K562 (cell line): ENCODE measurements at regions not wholly inside any gene's neighbourhood (a gene's known extent, or its start where the extent isn't known, plus 50 kb on each side); places are given as distances from the start of the nearest gene placed in this dataset.

Experiments used
- ATAC-seq: fragments of 200-7000 bp; cut with Tn5 transposase; 3 replicates; pipeline ENCODE4 v1.9.1; 2020; ENCODE audit warnings: moderate library complexity
- BruUV-seq: library from RNA; stranded (reverse); fragments of 400-500 nt; replicated peaks from 2 replicates; lab custom pipeline; 2021; lab: Mats Ljungman, UMichigan
- CTCF ChIA-PET: fragments of 300-600 bp; formaldehyde crosslinking; extraction: SDS; loops from one replicate; lab custom pipeline; 2021; ENCODE audit warnings: low intra/inter-chr PET ratio; lab: Yijun Ruan, JAX
- POLR2A ChIA-PET: fragments of 300-600, 350-650 bp; sonication (Branson Sonifier 250); formaldehyde crosslinking; extraction: SDS; loops from one replicate; lab custom pipeline; 2021; ENCODE audit warnings: antibody characterized with exemption, inconsistent platforms; lab: Yijun Ruan, JAX
- DNase-seq, 4 experiments: peaks; one replicate each; pipeline versions ENCODE4 v3.0.0 to v3.0.0-alpha.2; 2011 to 2018; ENCODE audit warnings: low spot score in 3 of 4, mixed read lengths in 3 of 4; ENCODE audit errors: extremely low read depth in 1 of 4
- FAIRE-seq: peaks from 2 replicates; lab custom pipeline; 2011; peaks lifted over from hg19 to GRCh38; lab: Jason Lieb, UNC
- H2AFZ ChIP-seq: 2 replicates; pipeline ENCODE4 v1.6.0; 2011; ENCODE audit warnings: low read depth, low read length, control low read depth, inconsistent platforms
- H3K27ac ChIP-seq: fragments of 200-600 bp; 3 replicates; pipeline ENCODE4 v1.8.0; 2011; ENCODE audit warnings: low read depth, mild to moderate bottlenecking, control low read depth, inconsistent platforms, low read length, moderate library complexity, mixed read lengths; ENCODE audit errors: extremely low read depth
- H3K27me3 ChIP-seq, 2 experiments: fragments of 300-600 bp in 1 of 2; 2 replicates in 1 of 2; 3 replicates in 1 of 2; pipeline versions ENCODE4 v1.6.0 to v1.8.0; 2011; ENCODE audit warnings: inconsistent platforms in 2 of 2, low read length in 2 of 2, mild to moderate bottlenecking in 1 of 2, mixed read lengths in 1 of 2, moderate library complexity in 1 of 2; ENCODE audit not compliant: control insufficient read depth in 2 of 2, insufficient read depth in 2 of 2
- H3K36me3 ChIP-seq: fragments of 300-600 bp; 3 replicates; pipeline ENCODE4 v1.8.0; 2011; ENCODE audit warnings: mild to moderate bottlenecking, low read length, inconsistent platforms; ENCODE audit not compliant: control insufficient read depth, insufficient read depth
- H3K4me1 ChIP-seq, 2 experiments: fragments of 200-600 bp in 1 of 2; replicated peaks in 1 of 2; 2 replicates in 1 of 2; 3 replicates in 1 of 2; pipeline versions ENCODE4 v1.5.1 to v1.8.0; 2011; ENCODE audit warnings: inconsistent platforms in 2 of 2, low read length in 2 of 2, mild to moderate bottlenecking in 1 of 2, mixed read lengths in 1 of 2, moderate library complexity in 1 of 2; ENCODE audit not compliant: control insufficient read depth in 2 of 2, insufficient read depth in 2 of 2
- H3K4me2 ChIP-seq: 2 replicates; pipeline ENCODE4 v1.6.1; 2011; ENCODE audit warnings: low read length, control low read depth, inconsistent platforms, mixed read lengths; ENCODE audit not compliant: insufficient read depth
- H3K4me3 ChIP-seq: fragments of 200-600 bp; sonication (generic), shearing (Covaris generic); 2 replicates; pipeline ENCODE4 v1.5.1; 2016; ENCODE audit warnings: control low read depth, inconsistent platforms
- H3K79me2 ChIP-seq: fragments of 200-600 bp; 3 replicates; pipeline ENCODE4 v1.8.0; 2011; ENCODE audit warnings: low read length, inconsistent platforms; ENCODE audit not compliant: control insufficient read depth, insufficient read depth
- H3K9ac ChIP-seq, 2 experiments: 2 replicates each; pipeline versions ENCODE4 v1.6.0 to v1.6.1; 2011; ENCODE audit warnings: low read depth in 2 of 2, low read length in 2 of 2, control low read depth in 1 of 2, inconsistent platforms in 1 of 2, mild to moderate bottlenecking in 1 of 2, mixed read lengths in 1 of 2; ENCODE audit not compliant: insufficient read depth in 1 of 2
- H3K9me1 ChIP-seq: one replicate; pipeline ENCODE4 v1.6.0; 2011; ENCODE audit warnings: inconsistent platforms, mild to moderate bottlenecking, low read length, moderate library complexity; ENCODE audit not compliant: control insufficient read depth, insufficient read depth
- H3K9me3 ChIP-seq: replicated peaks from 2 replicates; pipeline ENCODE4 v1.5.1; 2011; ENCODE audit warnings: low read depth, low read length, inconsistent platforms; ENCODE audit not compliant: control insufficient read depth, insufficient read depth
- H4K20me1 ChIP-seq: replicated peaks from 2 replicates; pipeline ENCODE4 v1.6.1; 2011; ENCODE audit warnings: low read length, inconsistent platforms, mixed read lengths; ENCODE audit not compliant: control insufficient read depth, insufficient read depth
- CCAR2 ChIP-seq: fragments of 200-400 bp; formaldehyde crosslinking; IDR thresholded peaks from 2 replicates; pipeline ENCODE4 v1.6.1; 2017; ENCODE audit warnings: mild to moderate bottlenecking, low read depth, low read length
- E4F1 ChIP-seq: fragments of 250-450 bp; sonication (Bioruptor Pico); IDR thresholded peaks from 2 replicates; pipeline ENCODE4 v1.5.0; 2021; ENCODE audit warnings: mild to moderate bottlenecking, borderline replicate concordance
- ELF2 ChIP-seq: fragments of 250-450 bp; sonication (Bioruptor Pico); IDR thresholded peaks from 2 replicates; pipeline ENCODE4 v1.5.0; 2021; ENCODE audit warnings: mild to moderate bottlenecking
- ELK3 ChIP-seq: fragments of 450-650 bp; formaldehyde crosslinking; IDR thresholded peaks from 2 replicates; pipeline ENCODE4 v1.4.0; 2020; ENCODE audit warnings: mild to moderate bottlenecking
- ETS2 ChIP-seq: IDR thresholded peaks from 2 replicates; pipeline ENCODE4 v1.6.1; 2016; ENCODE audit warnings: borderline replicate concordance, missing genetic modification characterization, mild to moderate bottlenecking, moderate library complexity, missing compliant biosample characterization; ENCODE audit not compliant: poor library complexity, severe bottlenecking
- HDAC1 ChIP-seq, 2 experiments: fragments of 450-650 bp; IDR thresholded peaks; 2 replicates each; pipeline ENCODE4 v1.6.1; 2016 to 2017; ENCODE audit warnings: inconsistent platforms in 1 of 2, mild to moderate bottlenecking in 1 of 2, moderate library complexity in 1 of 2
- HNRNPL ChIP-seq: fragments of 200-400 bp; formaldehyde crosslinking; IDR thresholded peaks from 2 replicates; pipeline ENCODE4 v1.6.1; 2017; ENCODE audit warnings: low read depth, mild to moderate bottlenecking, low read length
- IFI16 ChIP-seq: fragments of 250-450 bp; sonication (Bioruptor Pico); IDR thresholded peaks from 2 replicates; pipeline ENCODE4 v2.1.2; 2022; ENCODE audit warnings: mild to moderate bottlenecking, inconsistent platforms
- JUN ChIP-seq, 2 experiments: sonication (generic) in 1 of 2; formaldehyde crosslinking in 1 of 2; IDR thresholded peaks; 2 replicates each; pipeline versions ENCODE4 v1.6.1 to v1.8.0; 2012 to 2022; ENCODE audit warnings: borderline replicate concordance in 2 of 2, mild to moderate bottlenecking in 2 of 2, improper control_type of control experiment in 1 of 2, low read depth in 1 of 2, low read length in 1 of 2, missing genetic modification reagents in 1 of 2
- MYNN ChIP-seq, 2 experiments: sonication (generic); formaldehyde crosslinking in 1 of 2; IDR thresholded peaks; 2 replicates each; pipeline versions ENCODE4 v1.5.0 to v1.6.1; 2016 to 2020; ENCODE audit warnings: antibody characterized with exemption in 1 of 2, missing genetic modification reagents in 1 of 2
- NFXL1 ChIP-seq: fragments of 450-650 bp; formaldehyde crosslinking; IDR thresholded peaks from 2 replicates; pipeline ENCODE4 v1.4.0; 2021; ENCODE audit warnings: mild to moderate bottlenecking
- POLR2AphosphoS2 ChIP-seq: IDR thresholded peaks from 2 replicates; pipeline ENCODE4 v1.6.1; 2012; ENCODE audit warnings: low read length, improper control_type of control experiment
- WGBS: fragments of 100-300 bp; shearing (Covaris generic); methylation state at CpG from one replicate; pipeline ENCODE4 v1.1.6; 2016; ENCODE audit warnings: low coverage, mixed read lengths; ENCODE audit not compliant: insufficient coverage; ENCODE audit errors: missing lambda C conversion rate; 5-methylcytosine and 5-hydroxymethylcytosine counted together
- in situ Hi-C: fragments of 300-500 bp; cut with MboI; formaldehyde crosslinking; loops from 4 replicates; pipeline ENCODE4 v1.15.0; 2018; ENCODE audit warnings: inconsistent platforms, mixed read lengths
- intact Hi-C: fragments of 100-400 bp; cut with micrococcal nuclease; formaldehyde crosslinking; loops from 2 replicates; pipeline ENCODE4 v1.14.2; 2022
- TF ChIP-seq, protein P1 (sequence below): fragments of 450-650 bp; IDR thresholded peaks from 2 replicates; pipeline ENCODE4 v1.6.1; 2016; ENCODE audit warnings: mild to moderate bottlenecking
- TF ChIP-seq, protein P2 (sequence below): fragments of 200-800 bp; sonication (Bioruptor generic); IDR thresholded peaks from 2 replicates; pipeline ENCODE4 v1.6.1; 2017; ENCODE audit warnings: missing genetic modification characterization, missing compliant biosample characterization

DNA sequence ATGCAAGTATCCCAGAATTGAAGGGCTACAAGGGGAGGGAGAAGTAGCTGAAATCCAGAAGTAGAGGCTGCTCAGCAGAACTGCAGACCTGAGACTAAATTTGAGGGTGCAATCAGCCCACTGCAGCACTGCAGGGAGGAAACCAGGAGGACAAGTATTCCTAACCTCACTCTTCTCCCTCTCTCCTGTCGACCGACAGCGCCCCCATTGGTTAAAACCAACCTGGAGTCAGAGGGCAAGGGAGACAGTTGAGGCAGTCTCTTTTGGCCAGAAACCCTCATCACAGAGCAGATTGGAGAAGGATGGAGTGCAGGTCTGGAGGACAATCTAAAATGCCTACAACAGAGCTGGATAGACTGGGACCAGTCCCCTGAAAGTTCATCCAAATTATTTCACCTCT lies 768.9 kb upstream of the KLHL29 start (continued):
- no peak for TF ChIP-seq E4F1 (CRISPR knock-in tag)
- no peak for TF ChIP-seq ELF2 (CRISPR knock-in tag)
- TF ChIP-seq, all 486 proteins: peak for 0

DNA sequence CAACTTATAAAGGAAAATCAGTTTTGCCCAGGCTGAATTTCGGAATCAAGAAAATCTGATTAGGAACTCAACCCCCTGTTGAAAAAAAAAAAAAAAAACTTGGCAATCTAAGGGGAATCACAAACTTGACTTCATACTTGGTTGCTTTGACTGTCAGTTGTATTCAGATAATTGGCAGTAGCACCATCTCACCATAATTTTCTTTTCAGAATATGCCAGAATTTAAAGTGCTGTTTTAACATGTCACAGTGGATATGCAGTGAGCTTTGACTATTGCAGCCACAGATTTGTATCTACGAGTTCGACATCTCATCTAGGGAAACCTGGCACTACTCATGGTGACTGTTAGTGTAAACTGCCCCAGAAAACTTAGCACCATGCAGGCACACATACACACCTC lies 761.4 kb upstream of the KLHL29 start:
- no peak for DNase-seq
- WGBS = 6% methylated on average over 2 of the region's 3 CpGs
- FAIRE-seq = no peak
- Histone ChIP-seq H3K79me2 (no peaks in the 10 kb centered on the region), H4K20me1 (no peaks in the 10 kb centered on the region), H3K9me1 (no peaks in the 10 kb centered on the region), H3K27me3 (no peaks in the 10 kb centered on the region), H3K9me3 (no peaks in the 10 kb centered on the region), H3K27ac (no peak overlapping the region), H3K4me1 (no peaks in the 10 kb centered on the region), H2AFZ (no peak overlapping the region), H3K4me2 (no peak overlapping the region), H3K9ac (no peak overlapping the region), H3K4me3 (no peak overlapping the region), H3K36me3 (no peaks in the 10 kb centered on the region)
- ChIA-PET POLR2A (no interaction called here), CTCF (no interaction called here)
- no TSS peak for BruUV-seq
- intact Hi-C loops (no loop called here), in situ Hi-C loops (no loop called here)
- ATAC-seq = no peak
- no peak for TF ChIP-seq HDAC1 (IDR thresholded peaks at IDR 0.05)
- no peak for TF ChIP-seq ETS2
- TF ChIP-seq NFXL1 (CRISPR knock-in tag) = no peak
- TF ChIP-seq HNRNPL = no peak
- no peak for TF ChIP-seq IFI16
- TF ChIP-seq, protein P1, sequence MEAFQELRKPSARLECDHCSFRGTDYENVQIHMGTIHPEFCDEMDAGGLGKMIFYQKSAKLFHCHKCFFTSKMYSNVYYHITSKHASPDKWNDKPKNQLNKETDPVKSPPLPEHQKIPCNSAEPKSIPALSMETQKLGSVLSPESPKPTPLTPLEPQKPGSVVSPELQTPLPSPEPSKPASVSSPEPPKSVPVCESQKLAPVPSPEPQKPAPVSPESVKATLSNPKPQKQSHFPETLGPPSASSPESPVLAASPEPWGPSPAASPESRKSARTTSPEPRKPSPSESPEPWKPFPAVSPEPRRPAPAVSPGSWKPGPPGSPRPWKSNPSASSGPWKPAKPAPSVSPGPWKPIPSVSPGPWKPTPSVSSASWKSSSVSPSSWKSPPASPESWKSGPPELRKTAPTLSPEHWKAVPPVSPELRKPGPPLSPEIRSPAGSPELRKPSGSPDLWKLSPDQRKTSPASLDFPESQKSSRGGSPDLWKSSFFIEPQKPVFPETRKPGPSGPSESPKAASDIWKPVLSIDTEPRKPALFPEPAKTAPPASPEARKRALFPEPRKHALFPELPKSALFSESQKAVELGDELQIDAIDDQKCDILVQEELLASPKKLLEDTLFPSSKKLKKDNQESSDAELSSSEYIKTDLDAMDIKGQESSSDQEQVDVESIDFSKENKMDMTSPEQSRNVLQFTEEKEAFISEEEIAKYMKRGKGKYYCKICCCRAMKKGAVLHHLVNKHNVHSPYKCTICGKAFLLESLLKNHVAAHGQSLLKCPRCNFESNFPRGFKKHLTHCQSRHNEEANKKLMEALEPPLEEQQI = no peak
- no peak for TF ChIP-seq MYNN (IDR thresholded peaks at IDR 0.05)
- TF ChIP-seq MYNN (CRISPR knock-in tag; IDR thresholded peaks at IDR 0.05) = no peak
- TF ChIP-seq CCAR2 = no peak
- TF ChIP-seq ELK3 (CRISPR knock-in tag) = no peak
- TF ChIP-seq, protein P2, sequence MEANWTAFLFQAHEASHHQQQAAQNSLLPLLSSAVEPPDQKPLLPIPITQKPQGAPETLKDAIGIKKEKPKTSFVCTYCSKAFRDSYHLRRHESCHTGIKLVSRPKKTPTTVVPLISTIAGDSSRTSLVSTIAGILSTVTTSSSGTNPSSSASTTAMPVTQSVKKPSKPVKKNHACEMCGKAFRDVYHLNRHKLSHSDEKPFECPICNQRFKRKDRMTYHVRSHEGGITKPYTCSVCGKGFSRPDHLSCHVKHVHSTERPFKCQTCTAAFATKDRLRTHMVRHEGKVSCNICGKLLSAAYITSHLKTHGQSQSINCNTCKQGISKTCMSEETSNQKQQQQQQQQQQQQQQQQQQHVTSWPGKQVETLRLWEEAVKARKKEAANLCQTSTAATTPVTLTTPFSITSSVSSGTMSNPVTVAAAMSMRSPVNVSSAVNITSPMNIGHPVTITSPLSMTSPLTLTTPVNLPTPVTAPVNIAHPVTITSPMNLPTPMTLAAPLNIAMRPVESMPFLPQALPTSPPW = no peak
- TF ChIP-seq POLR2AphosphoS2 = no peak
- no peak for TF ChIP-seq JUN (IDR thresholded peaks at IDR 0.05; ENCODE audit: borderline replicate concordance, low read depth, low read length)
- TF ChIP-seq JUN (CRISPR knock-in tag; IDR thresholded peaks at IDR 0.05; ENCODE audit: borderline replicate concordance) = no peak
